SK-N-SH (cell line): ENCODE measurements at regions not wholly inside any gene's neighbourhood (a gene's known extent, or its start where the extent isn't known, plus 50 kb on each side); places are given as distances from the start of the nearest gene placed in this dataset.

ENCODE experiments used
- CTCF ChIA-PET: fragments of 300-600, 350-600 bp; formaldehyde crosslinking; extraction: SDS; loops from one replicate; lab custom pipeline; 2021; lab: Yijun Ruan, JAX
- POLR2A ChIA-PET: fragments of 350-600 bp; sonication (Branson Sonifier 250); formaldehyde crosslinking; extraction: SDS; loops from one replicate; lab custom pipeline; 2020; ENCODE audit warnings: antibody characterized with exemption, inconsistent platforms; lab: Yijun Ruan, JAX
- DNase-seq: peaks from one replicate; pipeline ENCODE4 v3.0.0; 2012
- H2AFZ ChIP-seq: fragments of 200-600 bp; sonication (generic); 2 replicates; pipeline ENCODE4 v1.8.1; 2016; ENCODE audit warnings: antibody characterized with exemption, mild to moderate bottlenecking, low read depth
- H3F3A ChIP-seq: fragments of 200-600 bp; sonication (generic); replicated peaks from 2 replicates; pipeline ENCODE3; 2016; ENCODE audit warnings: antibody characterized with exemption, mild to moderate bottlenecking; ENCODE audit not compliant: insufficient read depth
- H3K27ac ChIP-seq, 2 experiments: fragments of 200-500 bp in 1 of 2; fragments of 200-600 bp in 1 of 2; sonication (Bioruptor generic) in 1 of 2; sonication (generic), shearing (Covaris generic) in 1 of 2; 2 replicates each; pipeline versions ENCODE4 v1.5.1 to v1.6.1; 2014 to 2016; ENCODE audit warnings: low read depth in 2 of 2, inconsistent platforms in 1 of 2, low read length in 1 of 2, mild to moderate bottlenecking in 1 of 2, mixed read lengths in 1 of 2
- H3K27me3 ChIP-seq: fragments of 200-600 bp; sonication (generic), shearing (Covaris generic); 2 replicates; pipeline ENCODE4 v1.6.1; 2016; ENCODE audit warnings: mixed run types; ENCODE audit not compliant: insufficient read depth
- H3K36me3 ChIP-seq, 2 experiments: fragments of 200-500 bp in 1 of 2; fragments of 200-600 bp in 1 of 2; sonication (Bioruptor generic) in 1 of 2; sonication (generic) in 1 of 2; replicated peaks in 1 of 2; 2 replicates each; pipeline versions ENCODE3 to v1.5.1; 2014 to 2016; ENCODE audit warnings: low read length in 1 of 2, mild to moderate bottlenecking in 1 of 2; ENCODE audit not compliant: insufficient read depth in 2 of 2, control insufficient read depth in 1 of 2
- H3K4me1 ChIP-seq, 2 experiments: fragments of 200-500 bp in 1 of 2; fragments of 200-600 bp in 1 of 2; sonication (Bioruptor generic) in 1 of 2; sonication (generic), shearing (Covaris generic) in 1 of 2; 2 replicates each; pipeline versions ENCODE4 v1.5.1 to v1.6.1; 2014 to 2016; ENCODE audit warnings: low read depth in 1 of 2, low read length in 1 of 2, mixed run types in 1 of 2; ENCODE audit not compliant: insufficient read depth in 2 of 2, control insufficient read depth in 1 of 2
- H3K4me2 ChIP-seq: fragments of 200-600 bp; sonication (generic), shearing (Covaris generic); 2 replicates; pipeline ENCODE4 v1.6.1; 2017; ENCODE audit warnings: mixed run types
- H3K4me3 ChIP-seq, 2 experiments: fragments of 200-500 bp in 1 of 2; fragments of 200-600 bp in 1 of 2; sonication (Bioruptor generic) in 1 of 2; sonication (generic), shearing (Covaris generic) in 1 of 2; 2 replicates each; pipeline versions ENCODE4 v1.5.1 to v1.8.1; 2014 to 2016; ENCODE audit warnings: low read depth in 2 of 2, inconsistent platforms in 1 of 2, low read length in 1 of 2, mild to moderate bottlenecking in 1 of 2, mixed read lengths in 1 of 2, moderate library complexity in 1 of 2
- H3K79me2 ChIP-seq: fragments of 200-600 bp; sonication (generic); 2 replicates; pipeline ENCODE4 v1.8.1; 2017; ENCODE audit warnings: mild to moderate bottlenecking; ENCODE audit not compliant: insufficient read depth
- H3K9ac ChIP-seq: fragments of 200-600 bp; sonication (generic); 2 replicates; pipeline ENCODE4 v1.6.1; 2017; ENCODE audit warnings: mixed run types
- H3K9me2 ChIP-seq: fragments of 200-600 bp; sonication (generic); 2 replicates; pipeline ENCODE4 v1.6.1; 2017; ENCODE audit warnings: mixed run types
- H3K9me3 ChIP-seq: fragments of 200-600 bp; sonication (generic); 2 replicates; pipeline ENCODE4 v1.6.1; 2017; ENCODE audit warnings: mixed run types, mild to moderate bottlenecking, moderate library complexity
- H4K20me1 ChIP-seq: fragments of 200-600 bp; sonication (generic); 2 replicates; pipeline ENCODE4 v1.6.1; 2017; ENCODE audit warnings: mild to moderate bottlenecking, mixed run types; ENCODE audit not compliant: insufficient read depth
- ELF1 ChIP-seq: IDR thresholded peaks from 2 replicates; pipeline ENCODE4 v1.4.0; 2012
- FOXM1 ChIP-seq: IDR thresholded peaks from 2 replicates; pipeline ENCODE4 v1.4.0; 2012; ENCODE audit warnings: low read depth, mild to moderate bottlenecking
- NRF1 ChIP-seq: IDR thresholded peaks from 2 replicates; pipeline ENCODE4 v1.6.1; 2012; ENCODE audit warnings: low read depth, mild to moderate bottlenecking, low read length
- POLR2AphosphoS5 ChIP-seq: IDR thresholded peaks from 2 replicates; pipeline ENCODE4 v1.6.1; 2012; ENCODE audit warnings: low read depth, low read length
- RAD21 ChIP-seq: IDR thresholded peaks from 2 replicates; pipeline ENCODE4 v1.6.1; 2012; ENCODE audit warnings: mild to moderate bottlenecking, low read length
- RCOR1 ChIP-seq: fragments of 150-350 bp; IDR thresholded peaks from 2 replicates; pipeline ENCODE4 v1.6.1; 2017; ENCODE audit warnings: antibody characterized with exemption, low read length
- SMC3 ChIP-seq: IDR thresholded peaks from 2 replicates; pipeline ENCODE4 v1.6.1; 2012; ENCODE audit warnings: low read depth, low read length, improper control_type of control experiment
- TAF1 ChIP-seq: IDR thresholded peaks from 2 replicates; pipeline ENCODE4 v1.6.1; 2012; ENCODE audit warnings: low read depth, mild to moderate bottlenecking, low read length, moderate library complexity, borderline replicate concordance
- TCF12 ChIP-seq: IDR thresholded peaks from 2 replicates; pipeline ENCODE4 v1.4.0; 2012
- TEAD4 ChIP-seq: IDR thresholded peaks from 2 replicates; pipeline ENCODE4 v1.4.0; 2012; ENCODE audit warnings: mild to moderate bottlenecking, borderline replicate concordance; ENCODE audit not compliant: insufficient read depth
- WGBS: methylation state at CpG from one replicate; pipeline ENCODE4 v1.1.6; 2017; ENCODE audit warnings: low lambda C conversion rate; 5-methylcytosine and 5-hydroxymethylcytosine counted together
- TF ChIP-seq, protein P1 (sequence below): fragments of 200-600 bp; sonication (generic); IDR thresholded peaks from 2 replicates; pipeline ENCODE4 v1.6.1; 2017; ENCODE audit warnings: antibody characterized with exemption, mild to moderate bottlenecking, moderate library complexity
- TF ChIP-seq, protein P2 (sequence below): IDR thresholded peaks from 2 replicates; pipeline ENCODE4 v1.4.0; 2012; ENCODE audit warnings: low read depth, borderline replicate concordance
- TF ChIP-seq, protein P3 (sequence below): fragments of 150-350 bp; IDR thresholded peaks from 2 replicates; pipeline ENCODE4 v1.6.1; 2017; ENCODE audit warnings: antibody characterized with exemption, low read length, low read depth, borderline replicate concordance

DNA sequence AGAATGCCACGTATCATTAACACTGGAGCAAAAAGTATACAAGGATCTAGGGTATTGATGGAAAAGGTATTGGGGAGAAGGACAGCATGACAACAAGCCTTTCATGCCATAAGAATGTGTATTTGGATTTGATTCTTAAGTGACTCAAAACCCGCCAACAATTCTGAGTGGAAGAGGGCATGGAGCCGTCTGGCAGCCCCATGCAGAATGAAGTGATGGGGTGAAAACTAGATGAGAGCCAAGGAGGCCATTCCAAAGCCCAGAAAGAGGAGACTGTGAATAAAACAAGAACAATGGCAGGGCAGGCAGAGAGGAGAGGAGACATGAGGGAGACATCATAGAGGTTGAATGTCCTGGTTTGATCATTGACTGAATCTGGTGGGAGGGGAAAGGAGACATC, 272.3 kb upstream of the WWC1 start:
- DNase-seq, result no peak
- Histone ChIP-seq H3K4me2 (no peak overlapping the region), H3K4me1 (peaks cover 0 to 21% of the 10 kb centered on the region in 2 experiments; a peak in 3 of 4 replicates), H3K9me2 (no peaks in the 10 kb centered on the region), H3K9me3 (no peaks in the 10 kb centered on the region), H3K79me2 (no peaks in the 10 kb centered on the region), H3K9ac (no peak overlapping the region), H3K27me3 (no peaks in the 10 kb centered on the region), H4K20me1 (no peaks in the 10 kb centered on the region), H3K27ac (no peak overlapping the region), H2AFZ (no peak overlapping the region), H3F3A (no peaks in the 10 kb centered on the region), H3K36me3 (no peaks in the 10 kb centered on the region), H3K4me3 (no peak overlapping the region)
- 54% methylated on average over 3 of the region's 3 CpGs for WGBS
- ChIA-PET POLR2A (no interaction called here), CTCF (interaction anchor here (0.6 kb wide), 1 partner anchor 298 kb away, joined by 3 read pairs; no protein-coding TSS in a partner anchor)
- no peak for TF ChIP-seq NRF1

DNA sequence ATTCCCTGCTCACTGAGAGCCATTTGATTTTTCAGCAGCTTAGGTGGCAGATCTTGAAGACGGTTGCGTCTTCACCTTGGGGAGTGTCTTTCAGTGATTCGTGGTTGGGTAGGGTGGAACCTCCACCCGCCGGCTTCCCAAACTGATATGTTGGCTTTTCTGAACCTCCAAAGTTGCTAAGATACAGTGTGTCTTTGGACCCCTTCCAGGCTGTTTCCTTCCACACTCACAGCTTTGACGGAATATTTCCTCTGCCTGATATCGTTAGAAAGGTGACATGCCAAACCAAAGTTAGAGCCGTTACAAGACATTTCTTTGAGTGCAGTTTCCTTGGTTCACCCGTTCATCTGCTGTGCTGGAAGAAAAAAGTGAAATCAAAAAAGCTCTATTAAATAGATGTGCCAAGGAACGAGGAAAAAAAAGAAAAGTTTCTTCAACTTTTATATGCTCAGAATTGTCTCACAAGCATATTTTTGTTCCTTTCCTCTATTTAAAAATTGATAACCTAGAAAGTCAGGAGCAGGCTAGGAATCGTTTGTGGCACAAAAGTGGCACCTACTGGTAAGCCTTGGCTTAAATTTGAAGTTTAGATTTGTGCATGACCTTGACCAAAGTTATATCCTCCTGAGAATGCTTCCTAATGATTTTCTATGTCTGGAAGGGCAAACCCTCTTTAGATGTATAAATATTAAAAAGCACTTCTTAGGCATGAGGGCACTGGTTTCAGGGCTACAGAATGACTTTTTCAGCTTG, 270.7 kb upstream of the WWC1 start:
- Histone ChIP-seq H3K4me2 (no peak overlapping the region), H3K4me3 (no peak overlapping the region), H3K9me2 (no peaks in the 10 kb centered on the region), H3K79me2 (no peaks in the 10 kb centered on the region), H3K4me1 (peaks cover 0 to 23% of the 10 kb centered on the region in 2 experiments; a peak in 3 of 4 replicates), H3K9ac (no peak overlapping the region), H2AFZ (no peak overlapping the region), H3F3A (no peaks in the 10 kb centered on the region), H3K36me3 (no peaks in the 10 kb centered on the region), H4K20me1 (no peaks in the 10 kb centered on the region), H3K9me3 (no peaks in the 10 kb centered on the region), H3K27me3 (no peaks in the 10 kb centered on the region), H3K27ac (no peak overlapping the region)
- 59% methylated on average over 11 of the region's 11 CpGs for WGBS
- DNase-seq, result no peak
- TF ChIP-seq TCF12 (no peak), TEAD4 (no peak), ELF1 (no peak), RAD21 (peak; percentile 70), SMC3 (peak; percentile 33)
- TF ChIP-seq, protein P1, sequence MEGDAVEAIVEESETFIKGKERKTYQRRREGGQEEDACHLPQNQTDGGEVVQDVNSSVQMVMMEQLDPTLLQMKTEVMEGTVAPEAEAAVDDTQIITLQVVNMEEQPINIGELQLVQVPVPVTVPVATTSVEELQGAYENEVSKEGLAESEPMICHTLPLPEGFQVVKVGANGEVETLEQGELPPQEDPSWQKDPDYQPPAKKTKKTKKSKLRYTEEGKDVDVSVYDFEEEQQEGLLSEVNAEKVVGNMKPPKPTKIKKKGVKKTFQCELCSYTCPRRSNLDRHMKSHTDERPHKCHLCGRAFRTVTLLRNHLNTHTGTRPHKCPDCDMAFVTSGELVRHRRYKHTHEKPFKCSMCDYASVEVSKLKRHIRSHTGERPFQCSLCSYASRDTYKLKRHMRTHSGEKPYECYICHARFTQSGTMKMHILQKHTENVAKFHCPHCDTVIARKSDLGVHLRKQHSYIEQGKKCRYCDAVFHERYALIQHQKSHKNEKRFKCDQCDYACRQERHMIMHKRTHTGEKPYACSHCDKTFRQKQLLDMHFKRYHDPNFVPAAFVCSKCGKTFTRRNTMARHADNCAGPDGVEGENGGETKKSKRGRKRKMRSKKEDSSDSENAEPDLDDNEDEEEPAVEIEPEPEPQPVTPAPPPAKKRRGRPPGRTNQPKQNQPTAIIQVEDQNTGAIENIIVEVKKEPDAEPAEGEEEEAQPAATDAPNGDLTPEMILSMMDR, result peak; percentile 55
- ChIA-PET POLR2A (no interaction called here), CTCF (interaction anchor here (0.6 to 1.5 kb wide), 9 partner anchors 9 to 755 kb away, joined by 3 to 5 read pairs (median 3); no protein-coding TSS in a partner anchor)

DNA sequence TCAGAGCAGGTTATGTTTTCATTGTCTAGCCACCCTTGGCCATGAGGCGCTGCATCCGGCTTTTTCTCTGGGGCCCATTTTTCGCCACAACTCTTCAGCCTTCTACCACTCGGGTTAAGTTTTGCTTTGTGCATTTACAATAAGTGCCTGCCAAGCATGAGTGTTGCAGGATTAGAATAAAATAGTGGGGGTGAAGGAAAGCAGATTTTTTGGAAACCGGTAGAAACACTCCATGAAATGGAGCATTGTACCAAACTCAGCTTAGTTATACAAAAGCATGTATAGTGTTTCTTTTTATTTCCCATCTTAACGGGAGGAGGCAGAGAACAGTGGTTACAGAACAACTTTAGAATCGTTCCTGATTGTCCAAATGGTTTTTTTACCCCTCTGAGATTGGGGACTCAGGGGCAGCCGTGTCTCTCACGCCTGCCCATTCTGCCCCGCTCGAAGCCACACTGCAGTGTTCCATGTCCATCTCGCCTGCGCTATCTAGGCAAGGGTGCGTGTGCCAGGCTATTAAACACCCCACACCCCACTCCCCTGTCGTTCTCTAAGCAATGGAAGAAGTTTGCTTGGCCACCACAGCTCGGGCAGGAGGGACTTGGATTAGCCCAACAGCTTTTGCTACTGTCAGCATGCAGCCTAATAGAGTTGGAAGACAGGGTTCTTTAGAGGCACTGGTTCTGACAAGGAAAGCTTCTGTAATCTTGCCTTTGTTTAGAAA, 268.8 kb upstream of the WWC1 start:
- H3K79me2 ChIP-seq, result no peaks in the 10 kb centered on the region
- no peak for TF ChIP-seq TAF1
- TF ChIP-seq, protein P2, sequence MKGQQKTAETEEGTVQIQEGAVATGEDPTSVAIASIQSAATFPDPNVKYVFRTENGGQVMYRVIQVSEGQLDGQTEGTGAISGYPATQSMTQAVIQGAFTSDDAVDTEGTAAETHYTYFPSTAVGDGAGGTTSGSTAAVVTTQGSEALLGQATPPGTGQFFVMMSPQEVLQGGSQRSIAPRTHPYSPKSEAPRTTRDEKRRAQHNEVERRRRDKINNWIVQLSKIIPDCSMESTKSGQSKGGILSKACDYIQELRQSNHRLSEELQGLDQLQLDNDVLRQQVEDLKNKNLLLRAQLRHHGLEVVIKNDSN, result no peak
- no peak for TF ChIP-seq RCOR1
- TF ChIP-seq, protein P3, sequence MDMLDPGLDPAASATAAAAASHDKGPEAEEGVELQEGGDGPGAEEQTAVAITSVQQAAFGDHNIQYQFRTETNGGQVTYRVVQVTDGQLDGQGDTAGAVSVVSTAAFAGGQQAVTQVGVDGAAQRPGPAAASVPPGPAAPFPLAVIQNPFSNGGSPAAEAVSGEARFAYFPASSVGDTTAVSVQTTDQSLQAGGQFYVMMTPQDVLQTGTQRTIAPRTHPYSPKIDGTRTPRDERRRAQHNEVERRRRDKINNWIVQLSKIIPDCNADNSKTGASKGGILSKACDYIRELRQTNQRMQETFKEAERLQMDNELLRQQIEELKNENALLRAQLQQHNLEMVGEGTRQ, result no peak
- TF ChIP-seq POLR2AphosphoS5, result no peak
- no peak for TF ChIP-seq FOXM1
- peak overlapping the region in 1 of 2 experiments; percentile 78; a peak in 2 of 4 replicates for H3K27ac ChIP-seq
- no peaks in the 10 kb centered on the region for H3K9me3 ChIP-seq
- no peak overlapping the region for H3K4me3 ChIP-seq
- no peaks in the 10 kb centered on the region for H3F3A ChIP-seq
- H2AFZ ChIP-seq, result no peak overlapping the region
- no peaks in the 10 kb centered on the region for H3K36me3 ChIP-seq
- 61% methylated on average over 16 of the region's 16 CpGs for WGBS
- H3K4me2 ChIP-seq, result no peak overlapping the region
- H4K20me1 ChIP-seq, result no peaks in the 10 kb centered on the region
- no peaks in the 10 kb centered on the region for H3K27me3 ChIP-seq
- CTCF ChIA-PET, result interaction anchor here (0.6 to 3.1 kb wide), 9 partner anchors 17 to 645 kb away, joined by 3 to 16 read pairs (median 3); no protein-coding TSS in a partner anchor
- H3K9me2 ChIP-seq, result no peaks in the 10 kb centered on the region
- POLR2A ChIA-PET, result no interaction called here
- peaks cover 0 to 23% of the 10 kb centered on the region in 2 experiments; a peak in 3 of 4 replicates for H3K4me1 ChIP-seq
- H3K9ac ChIP-seq, result no peak overlapping the region
- peak; percentile 36 for DNase-seq
